Astrocyte of the cerebellum (primary cell): ENCODE measurements at regions not wholly inside any gene's neighbourhood (a gene's known extent, or its start where the extent isn't known, plus 50 kb on each side); places are given as distances from the start of the nearest gene placed in this dataset.

Experiments used
- DNase-seq: peaks from one replicate; pipeline ENCODE4 v3.0.0-alpha.2; 2011; ENCODE audit warnings: low read depth
- H3K4me3 ChIP-seq: 2 replicates; pipeline ENCODE4 v1.5.1; 2011; ENCODE audit warnings: mild to moderate bottlenecking, low read depth, low read length, moderate library complexity
- CTCF ChIP-seq: IDR thresholded peaks from 2 replicates; pipeline ENCODE4 v1.5.1; 2012; ENCODE audit warnings: low read length, low read depth, moderate library complexity, mild to moderate bottlenecking; ENCODE audit errors: missing control alignments
- in situ Hi-C: cut with HindIII; loops from 2 replicates; pipeline ENCODE4 v1.10.0; 2017; ENCODE audit warnings: low sequenced_read_pairs

GRCh38 chr5:56490971-56491468 is 257.9 kb upstream of the ANKRD55 start:
- DNase-seq: no peak
- in situ Hi-C loops: no loop called here
- TF ChIP-seq CTCF: no peak
- H3K4me3 ChIP-seq: no peak overlapping the region

GRCh38 chr5:56489272-56489671 is 256.1 kb upstream of the ANKRD55 start:
- in situ Hi-C loops: no loop called here
- H3K4me3 ChIP-seq: no peak overlapping the region
- DNase-seq: no peak
- no peak for TF ChIP-seq CTCF

DNA sequence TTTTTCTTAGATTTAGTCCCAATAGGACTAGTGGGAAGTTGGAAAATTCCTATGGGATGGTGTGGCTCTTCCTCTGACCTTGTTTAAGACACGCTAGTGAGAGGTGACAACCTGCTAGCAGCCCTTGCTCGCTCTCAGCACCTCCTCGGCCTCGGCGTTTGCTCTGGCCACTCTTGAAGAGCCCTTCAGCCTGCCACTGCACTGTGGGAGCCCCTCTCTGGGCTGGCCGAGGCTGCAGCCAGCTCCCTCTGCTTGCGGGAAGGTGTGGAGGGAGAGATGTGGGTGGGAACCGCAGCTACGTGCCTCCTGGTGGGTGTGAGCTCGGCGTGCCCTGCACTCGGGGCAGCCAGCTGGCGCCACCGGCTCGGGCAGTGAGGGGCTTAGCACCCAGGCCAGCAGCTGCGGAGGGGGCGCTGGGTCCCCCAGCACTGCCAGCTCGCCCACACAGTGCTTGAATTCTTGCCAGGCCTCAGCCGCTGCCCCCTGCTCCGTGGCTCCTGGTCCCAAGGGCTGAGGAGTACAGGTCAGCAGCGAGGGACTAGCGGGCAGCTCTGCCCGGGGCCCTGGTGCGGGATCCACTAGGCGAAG is 254.5 kb upstream of the ANKRD55 start:
- H3K4me3 ChIP-seq: no peak overlapping the region
- no peak for DNase-seq
- in situ Hi-C loops: no loop called here
- TF ChIP-seq CTCF: no peak

DNA sequence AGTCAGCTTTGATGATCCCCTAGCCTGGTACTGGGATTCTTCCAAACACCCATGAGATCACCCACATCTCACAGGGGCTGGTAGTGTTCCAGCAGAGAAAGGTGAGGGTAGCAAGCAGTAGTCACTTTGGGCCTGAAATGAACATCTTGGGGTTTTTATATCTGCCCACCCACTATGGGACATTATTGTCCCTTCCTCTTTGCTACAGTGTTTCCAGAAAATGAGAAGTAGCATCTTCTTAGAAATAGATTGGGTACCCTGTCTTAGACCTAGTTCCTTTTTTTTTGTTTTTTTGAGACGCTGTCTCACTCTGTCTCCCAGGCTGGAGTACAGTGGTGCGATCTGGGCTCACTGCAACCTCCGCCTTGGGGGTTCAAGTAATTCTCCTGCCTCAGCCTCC is 249.2 kb upstream of the ANKRD55 start:
- DNase-seq: no peak
- in situ Hi-C loops: no loop called here
- TF ChIP-seq CTCF: no peak
- no peak overlapping the region for H3K4me3 ChIP-seq

- TF ChIP-seq CTCF: peak; percentile 56
- DNase-seq: no peak
- peak overlapping the region; percentile 56 for H3K4me3 ChIP-seq
- in situ Hi-C loops: no loop called here
These were observed 248.6 kb upstream of the ANKRD55 start for GRCh38 chr5:56481428-56482357.

DNA sequence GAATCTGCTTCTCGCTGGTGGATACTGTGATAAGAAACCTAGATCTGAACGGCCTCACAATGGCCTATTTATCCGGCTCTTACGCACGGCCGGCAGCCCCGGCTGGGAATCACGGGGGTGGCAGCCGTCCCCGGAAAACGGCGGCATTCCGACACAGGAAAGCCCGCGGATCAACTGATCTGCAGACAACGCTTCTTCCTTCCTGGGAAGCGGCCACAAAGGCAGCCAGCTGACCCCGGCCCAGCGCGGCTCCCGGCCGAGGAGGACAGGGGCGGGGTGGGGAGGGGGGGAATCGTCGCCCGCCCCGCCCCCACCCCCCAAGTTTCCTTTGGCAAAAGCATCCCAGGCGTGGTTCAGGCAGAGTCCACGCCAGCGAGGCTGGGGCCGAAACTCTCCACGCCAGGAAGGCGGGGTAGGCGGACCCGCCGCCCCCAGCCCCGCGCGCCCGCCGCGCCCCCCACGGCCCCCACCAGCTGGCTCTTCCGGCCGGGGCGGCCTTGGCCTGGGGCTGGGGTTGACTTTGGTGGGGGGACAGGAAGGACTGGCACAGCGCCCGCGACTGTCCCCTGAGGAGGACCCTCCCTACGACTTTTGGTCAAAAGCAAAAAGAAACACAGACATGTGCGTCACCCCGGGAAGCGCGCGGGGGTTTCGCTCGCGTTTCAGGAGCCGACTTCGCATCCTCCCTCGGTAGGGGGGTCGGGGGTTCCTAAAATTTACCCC is 247.7 kb upstream of the ANKRD55 start:
- in situ Hi-C loops: no loop called here
- no peak for TF ChIP-seq CTCF
- peak overlapping the region; percentile 56 for H3K4me3 ChIP-seq
- peak; percentile 24 for DNase-seq
